NCI-H748 (cell line): ENCODE measurements at regions not wholly inside any gene's neighbourhood (a gene's known extent, or its start where the extent isn't known, plus 50 kb on each side); places are given as distances from the start of the nearest gene placed in this dataset.

Source experiments
- DNase-seq: peaks from one replicate; lab custom pipeline; 2025; ENCODE audit not compliant: unreplicated experiment; lab: John Stamatoyannopoulos, UW

DNA sequence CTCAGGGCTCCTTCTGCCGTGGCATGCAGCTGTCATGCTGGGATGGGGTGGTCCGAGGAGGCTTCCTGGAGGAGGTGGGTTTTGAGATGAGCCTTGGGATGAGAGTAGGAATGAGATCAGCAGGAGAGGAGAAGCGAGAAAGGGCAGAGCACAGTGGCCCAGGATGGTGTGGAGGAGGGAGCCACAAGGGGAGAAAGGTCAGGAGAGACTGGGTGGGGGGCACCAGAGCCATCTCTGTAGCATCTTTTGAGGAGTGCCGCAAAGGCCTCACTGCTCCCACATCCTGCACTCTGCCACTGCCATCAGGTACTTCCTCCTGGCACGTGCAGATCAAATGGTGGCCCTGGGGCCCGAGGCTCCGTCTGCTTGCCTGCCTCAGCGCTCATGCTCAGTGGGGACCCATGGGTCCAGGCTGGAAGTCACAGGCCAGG is 150.2 kb downstream of the MACROH2A1 start:
- no peak for DNase-seq

- no peak for DNase-seq
Observed at GRCh38 chr5:135246923-135247795, 151.9 kb downstream of the MACROH2A1 start.

DNA sequence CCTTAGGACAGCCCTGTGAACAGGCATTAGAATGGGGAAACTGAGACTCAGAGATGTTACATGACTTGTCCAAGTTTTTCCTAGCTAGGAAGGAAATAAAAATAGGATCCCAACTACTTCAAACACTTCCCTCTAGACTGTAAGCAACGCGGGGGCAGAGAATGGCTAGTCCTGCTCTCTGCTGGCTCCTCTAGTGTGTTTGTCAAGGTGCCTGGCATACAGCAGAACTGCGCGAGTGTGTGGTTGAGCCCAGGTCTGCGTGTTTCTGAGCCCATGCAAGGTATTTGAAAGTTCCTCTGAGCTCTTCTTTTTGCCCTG is 152.5 kb downstream of the MACROH2A1 start:
- no peak for DNase-seq

- no peak for DNase-seq
Observed at GRCh38 chr5:135245521-135246499, 153.2 kb downstream of the MACROH2A1 start.

GRCh38 chr5:135244620-135245021 is 154.4 kb downstream of the MACROH2A1 start:
- no peak for DNase-seq

DNA sequence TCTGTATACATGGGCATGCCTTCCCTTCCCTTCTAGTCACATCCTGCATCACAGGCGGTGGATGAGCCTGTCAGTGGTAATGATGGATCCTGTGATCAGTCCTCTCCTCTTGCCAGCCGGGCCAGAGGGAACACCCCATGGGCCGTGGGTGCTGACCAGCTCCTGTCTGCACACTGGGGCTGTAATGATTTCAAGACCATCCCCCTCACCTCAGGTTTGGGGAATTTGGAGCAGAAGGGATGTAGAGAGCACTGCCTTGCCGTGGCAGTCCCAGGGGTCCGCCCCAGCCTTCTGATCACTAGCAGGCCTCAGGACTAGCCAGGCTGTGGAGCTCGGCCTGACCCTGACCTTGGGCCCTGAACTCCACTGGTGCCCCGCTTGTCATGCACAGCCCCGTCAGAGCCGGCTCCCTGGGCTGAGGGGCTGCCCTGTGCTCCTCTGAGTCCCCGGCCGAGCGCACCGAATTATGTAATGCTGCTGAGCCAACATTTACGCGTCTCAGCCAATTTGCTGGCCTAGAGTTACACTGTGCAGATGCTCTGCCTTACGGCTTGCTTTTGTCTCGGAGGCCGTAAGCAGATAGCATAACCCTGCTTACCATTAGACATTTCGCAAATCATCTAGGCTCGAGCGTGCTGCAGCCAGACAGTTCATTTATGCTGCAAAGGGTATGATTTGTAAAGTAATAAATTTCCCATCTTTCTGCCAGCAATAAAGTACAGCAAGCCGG is 155.3 kb downstream of the MACROH2A1 start:
- no peak for DNase-seq

- no peak for DNase-seq
Observed at GRCh38 chr5:135242866-135243555, 156.0 kb downstream of the MACROH2A1 start.

GRCh38 chr5:135242021-135242865 is 156.8 kb downstream of the MACROH2A1 start:
- DNase-seq = no peak

DNA sequence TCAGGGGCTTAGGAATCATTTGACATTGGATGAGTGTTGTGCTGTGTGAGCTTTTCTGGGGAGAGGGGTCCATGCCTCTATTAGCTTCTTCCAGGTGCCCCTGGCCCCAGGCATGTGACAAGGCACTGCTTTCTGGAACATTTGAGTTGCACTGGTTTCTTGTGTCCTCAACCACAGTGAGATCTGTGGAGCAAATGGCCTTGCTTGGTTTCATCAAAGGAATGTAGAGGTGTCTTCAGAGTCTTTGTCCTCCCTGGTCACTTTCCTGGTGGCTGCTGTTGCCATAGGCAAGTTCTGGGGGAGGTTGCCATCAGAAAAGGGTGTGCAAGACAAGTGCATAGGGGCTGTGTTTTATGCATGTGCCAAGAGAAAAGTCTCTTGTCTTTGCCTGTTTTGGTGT is 157.5 kb downstream of the MACROH2A1 start:
- DNase-seq = no peak

GRCh38 chr5:135240781-135241360 is 158.2 kb downstream of the MACROH2A1 start:
- DNase-seq = no peak

GRCh38 chr5:135240283-135240633 is 158.8 kb downstream of the MACROH2A1 start:
- DNase-seq = no peak

- DNase-seq = no peak
Observed at GRCh38 chr5:135239453-135240282, 159.4 kb downstream of the MACROH2A1 start.

- no peak for DNase-seq
Observed at GRCh38 chr5:135238622-135239452, 160.2 kb downstream of the MACROH2A1 start.

GRCh38 chr5:135237748-135238103 is 161.3 kb downstream of the MACROH2A1 start:
- DNase-seq = no peak

DNA sequence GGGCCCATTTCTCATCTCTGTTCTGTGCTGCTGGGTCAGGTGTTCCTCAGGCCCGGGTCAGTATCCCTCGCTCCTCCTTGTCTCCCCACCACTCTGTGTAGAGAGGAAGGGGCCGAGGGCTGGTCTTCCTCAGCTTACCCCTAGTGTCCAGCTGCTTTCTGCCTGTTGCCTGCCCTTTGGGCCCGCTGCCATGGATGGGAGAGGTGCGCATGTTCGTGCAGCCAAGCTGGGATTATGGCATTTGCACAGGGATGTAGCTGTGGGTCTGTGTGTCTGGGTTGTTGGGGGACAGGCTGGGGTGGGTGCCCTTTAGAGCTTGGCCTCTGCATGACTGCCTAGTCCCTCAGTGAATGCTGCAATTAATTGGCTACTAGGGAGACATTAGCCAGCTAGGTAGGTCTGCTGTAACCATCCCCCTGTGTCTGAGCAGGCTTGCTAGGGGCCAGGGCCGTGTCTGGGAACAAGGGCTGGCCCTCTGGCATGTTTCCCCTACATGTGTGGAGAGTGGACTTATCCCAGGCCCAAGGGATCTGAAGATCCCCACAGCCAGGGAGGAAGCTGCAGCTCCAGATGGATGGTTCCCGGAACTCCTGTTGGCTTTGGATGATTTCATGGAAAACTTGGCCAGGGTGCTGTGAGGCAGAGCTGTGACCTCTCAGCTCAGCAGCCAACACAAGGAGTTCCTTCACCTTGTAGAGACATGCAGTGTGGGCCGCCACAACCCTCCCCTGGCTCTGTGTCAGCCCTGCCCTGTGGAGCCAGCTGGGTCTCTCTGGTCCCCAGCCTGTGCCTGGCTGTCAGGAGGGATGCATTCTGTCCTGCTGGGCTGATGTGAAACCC is 161.9 kb downstream of the MACROH2A1 start:
- no peak for DNase-seq

DNA sequence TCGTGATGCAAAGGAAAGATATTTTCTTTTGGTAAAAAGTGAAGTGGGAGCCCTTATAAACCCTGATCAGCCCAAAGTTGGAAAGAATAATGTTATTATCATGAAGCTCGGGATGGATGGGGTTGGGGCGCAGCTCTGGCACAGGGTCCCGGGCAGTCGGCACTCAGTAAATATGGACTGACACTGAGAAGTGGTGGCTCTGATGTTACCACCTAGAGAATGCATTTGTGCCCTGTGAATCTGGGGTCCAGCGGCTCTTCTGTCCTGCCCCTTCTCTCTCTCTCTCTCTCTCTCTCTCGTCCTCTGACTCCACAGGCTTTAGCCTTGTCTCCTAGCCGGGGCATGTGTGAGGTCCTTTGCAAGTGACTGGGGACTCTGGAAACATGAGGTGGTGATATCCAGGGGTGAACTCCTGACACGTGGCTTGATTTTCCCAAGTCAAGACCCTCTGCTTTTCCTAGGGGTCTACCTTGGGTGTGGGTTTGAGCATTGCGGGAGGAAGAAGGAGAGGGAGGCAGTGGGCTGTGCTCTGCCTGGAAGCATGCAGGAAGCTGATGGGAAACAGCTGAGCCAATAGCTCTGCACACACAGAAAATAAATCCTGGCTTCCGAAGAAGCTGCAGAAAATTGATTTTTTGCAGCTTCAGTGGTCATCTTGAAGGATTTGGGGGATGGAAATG is 162.7 kb downstream of the MACROH2A1 start:
- no peak for DNase-seq
